ENCODE measurements at regions not wholly inside any gene's neighbourhood (a gene's known extent, or its start where the extent isn't known, plus 50 kb on each side); places are given as distances from the start of the nearest gene placed in this dataset.

DNA sequence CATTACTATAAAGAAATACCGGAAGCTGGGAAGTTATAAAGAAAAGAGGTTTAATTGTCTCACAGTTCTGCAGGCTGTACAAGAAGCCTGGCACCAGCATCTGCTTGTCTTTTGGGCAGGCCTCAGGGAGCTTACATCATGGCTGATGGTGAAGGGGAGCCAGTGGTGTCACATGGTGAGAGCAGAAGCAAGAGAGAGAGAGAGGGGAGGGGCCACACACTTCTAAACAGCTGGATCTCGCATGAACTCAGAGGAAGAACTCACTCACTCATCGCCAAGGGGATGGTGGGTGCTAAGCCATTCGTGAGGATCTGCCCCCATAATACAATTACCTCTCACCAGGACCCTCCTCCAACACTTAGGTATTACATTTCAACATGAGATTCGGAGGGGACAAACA lies 51.8 kb upstream of the ANKRD34C start:
- ATAC-seq (no peak), DNase-seq (ENCODE audit: missing footprints) (no peak)
- intact Hi-C loops (cut with DNase I) = no loop called here

DNA sequence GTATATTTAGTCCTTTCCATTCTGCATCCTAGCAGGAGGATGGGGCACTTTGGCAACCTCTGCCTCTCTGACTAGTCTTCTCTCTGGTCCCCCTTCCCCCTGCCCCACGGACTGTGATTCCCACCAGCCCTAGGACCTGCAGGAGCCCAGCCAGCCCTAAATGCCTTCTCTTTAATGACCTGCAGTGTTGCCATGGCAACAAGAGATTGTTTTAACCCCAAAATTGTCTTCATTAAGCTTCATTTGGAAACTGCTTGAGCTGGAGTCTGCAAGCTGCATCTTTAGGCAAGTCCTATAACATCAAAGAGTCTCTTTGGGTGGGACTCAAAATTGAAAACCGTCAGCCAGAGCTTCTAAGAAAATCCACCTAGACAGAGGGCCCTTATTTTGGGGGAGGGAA lies 59.7 kb upstream of the ANKRD34C start:
- intact Hi-C loops (cut with DNase I) = no loop called here
- no peak for ATAC-seq

GRCh38 chr15:79221696-79222095 lies 60.8 kb upstream of the ANKRD34C start:
- ATAC-seq = no peak
- intact Hi-C loops (cut with DNase I) = no loop called here
- DNase-seq (ENCODE audit: missing footprints) = no peak

More for the DNA sequence above, 59.7 kb upstream of the ANKRD34C start:
- no peak for DNase-seq (ENCODE audit: missing footprints)

GRCh38 chr15:79219393-79220056 lies 63.0 kb upstream of the ANKRD34C start:
- no peak for DNase-seq (ENCODE audit: missing footprints)
- peak; percentile 23 for ATAC-seq
- intact Hi-C loops (cut with DNase I) = no loop called here

DNA sequence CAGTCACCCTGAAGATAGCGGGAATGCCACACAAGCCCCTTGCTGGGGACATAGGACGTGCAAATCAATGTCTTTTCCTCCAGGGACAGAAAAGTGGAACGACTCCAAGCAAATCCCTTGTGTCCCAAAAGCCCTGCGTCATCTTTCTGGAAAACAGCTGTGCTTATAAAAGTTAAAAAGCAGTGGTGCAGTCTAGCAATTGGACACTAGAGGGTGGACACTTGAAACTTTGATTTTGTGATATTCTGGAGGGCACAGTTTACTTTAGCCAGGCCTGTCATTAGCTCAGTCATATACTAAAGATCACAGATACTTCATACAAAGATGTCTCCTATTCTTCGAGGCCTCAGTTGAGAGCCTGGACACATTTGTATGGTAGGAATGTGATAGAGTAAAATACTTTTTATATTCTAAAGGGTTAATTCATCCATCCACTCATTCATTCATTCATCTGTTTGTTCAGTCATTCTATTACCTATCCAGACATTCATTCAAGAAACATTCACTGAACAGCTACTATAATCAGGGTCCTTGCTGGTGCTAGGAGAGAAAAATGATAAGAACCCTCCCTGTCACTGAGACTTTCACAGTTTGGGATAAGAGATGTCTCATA lies 63.8 kb upstream of the ANKRD34C start:
- DNase-seq (ENCODE audit: missing footprints) (no peak), ATAC-seq (no peak)
- intact Hi-C loops (cut with DNase I) = no loop called here

GRCh38 chr15:79213650-79214049 lies 68.9 kb upstream of the ANKRD34C start:
- intact Hi-C loops (cut with DNase I) = no loop called here
- no peak for DNase-seq (ENCODE audit: missing footprints)
- ATAC-seq = no peak

GRCh38 chr15:79212589-79213157 lies 69.8 kb upstream of the ANKRD34C start:
- intact Hi-C loops (cut with DNase I) = no loop called here
- no peak for ATAC-seq
- DNase-seq (ENCODE audit: missing footprints) = no peak

DNA sequence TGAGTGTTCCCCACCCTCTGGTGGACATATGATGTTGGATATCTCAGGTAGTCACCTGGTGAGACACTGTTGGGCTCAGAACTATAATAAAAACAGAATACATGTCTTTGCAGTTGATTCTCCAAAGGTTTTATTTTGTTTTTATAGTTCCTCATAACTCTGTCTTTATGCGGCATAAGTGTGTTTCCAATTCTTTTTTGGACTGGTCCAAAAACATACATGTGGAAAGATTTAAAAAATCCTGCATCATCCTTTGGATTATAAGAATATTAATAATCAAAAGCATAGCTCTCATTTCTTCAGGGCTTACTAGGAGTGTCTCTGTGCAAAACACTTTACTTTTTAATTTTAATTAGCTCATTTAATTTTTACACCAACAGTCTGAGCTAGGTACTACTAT lies 71.0 kb upstream of the ANKRD34C start:
- ATAC-seq = no peak
- DNase-seq (ENCODE audit: missing footprints) = no peak
- intact Hi-C loops (cut with DNase I) = no loop called here

DNA sequence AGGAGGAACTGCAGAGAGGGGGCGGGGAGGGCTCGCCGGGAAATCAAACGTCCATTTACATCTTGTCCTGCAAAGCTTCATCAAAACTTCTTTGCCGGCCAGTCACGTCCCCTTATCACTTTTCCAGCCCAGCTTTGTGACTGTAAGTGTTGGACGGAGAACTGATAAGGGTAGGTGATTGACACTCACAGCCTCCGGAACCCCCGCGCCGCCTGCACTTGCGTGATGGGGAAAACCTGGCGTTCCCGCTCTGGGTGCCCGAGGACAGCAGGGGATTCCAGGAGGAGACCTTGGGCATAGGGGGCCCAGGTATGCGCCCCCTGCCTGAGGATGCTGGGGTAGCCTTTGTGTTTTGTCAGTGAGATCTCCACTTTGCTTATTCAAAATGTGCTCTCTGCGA lies 72.8 kb upstream of the ANKRD34C start:
- DNase-seq (ENCODE audit: missing footprints) = no peak
- ATAC-seq = no peak
- intact Hi-C loops (cut with DNase I) = no loop called here

GRCh38 chr15:79209116-79209515 lies 73.4 kb upstream of the ANKRD34C start:
- intact Hi-C loops (cut with DNase I) = no loop called here
- ATAC-seq = no peak
- no peak for DNase-seq (ENCODE audit: missing footprints)

GRCh38 chr15:79208179-79208578 lies 74.3 kb upstream of the ANKRD34C start:
- intact Hi-C loops (cut with DNase I) = no loop called here
- ATAC-seq = no peak
- DNase-seq (ENCODE audit: missing footprints) = no peak

- intact Hi-C loops (cut with DNase I) = no loop called here
- DNase-seq (ENCODE audit: missing footprints) = no peak
- ATAC-seq = no peak
These were observed 75.6 kb upstream of the ANKRD34C start for GRCh38 chr15:79206940-79207339.

DNA sequence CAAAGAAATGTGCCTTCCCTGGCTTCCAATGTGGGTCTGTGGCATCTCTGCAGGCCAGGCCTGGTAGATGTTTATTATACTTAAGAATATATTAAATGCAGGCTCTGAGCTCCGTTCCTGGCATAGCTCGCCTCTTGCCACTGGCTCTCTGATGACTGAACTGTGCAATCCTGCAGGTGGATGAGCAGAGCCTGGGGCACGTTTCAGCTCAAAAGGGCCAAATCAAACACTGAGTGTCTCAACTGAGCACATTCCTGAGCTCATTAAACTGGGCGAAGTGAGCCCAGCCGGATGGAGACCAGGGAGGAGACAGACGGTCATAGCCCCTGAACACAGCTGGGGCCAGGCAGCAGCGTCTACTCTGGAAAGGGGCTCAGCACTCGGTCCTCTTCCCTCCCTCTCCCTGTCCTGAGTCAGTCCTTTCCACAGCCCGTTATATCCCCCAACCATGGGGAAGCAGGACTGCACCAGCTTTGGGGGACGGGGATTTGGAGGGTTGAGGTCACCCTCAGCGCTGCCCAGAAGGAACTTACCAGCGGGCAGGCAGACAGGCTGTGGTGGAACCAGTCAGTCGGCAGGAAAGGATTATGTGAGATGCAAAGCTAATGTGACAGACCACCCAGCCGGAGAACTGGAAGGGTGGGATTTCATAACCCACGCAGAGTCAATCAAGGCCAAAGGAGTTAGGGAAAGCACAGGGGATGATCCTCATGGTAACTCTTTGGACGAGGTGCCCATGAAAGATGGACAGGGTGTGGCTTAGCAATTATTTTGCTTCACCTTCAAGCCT lies 77.4 kb upstream of the ANKRD34C start:
- intact Hi-C loops (cut with DNase I) = no loop called here
- DNase-seq (ENCODE audit: missing footprints) = no peak
- ATAC-seq = no peak

DNA sequence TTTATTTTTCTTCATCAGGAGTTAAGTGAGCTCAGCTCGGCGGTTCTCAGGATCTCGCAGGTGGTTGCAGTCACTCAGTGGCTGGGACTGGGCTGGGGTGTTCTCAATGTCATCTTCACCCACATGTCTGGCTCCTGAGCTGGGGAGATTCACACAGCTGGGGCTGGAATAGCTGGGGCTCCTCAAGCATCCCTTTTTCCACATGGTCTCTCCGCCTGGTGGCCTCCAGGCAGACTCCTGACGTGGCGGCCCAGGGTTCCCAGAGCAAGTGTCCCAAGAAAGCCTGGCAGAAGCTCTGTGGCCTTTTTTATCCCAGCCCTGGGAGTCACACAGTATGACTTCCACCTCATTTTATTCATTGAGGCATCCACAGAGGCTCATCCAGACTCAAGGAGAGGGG lies 84.1 kb upstream of the ANKRD34C start:
- ATAC-seq (no peak), DNase-seq (ENCODE audit: missing footprints) (no peak)
- intact Hi-C loops (cut with DNase I) = no loop called here

- DNase-seq (ENCODE audit: missing footprints) (no peak), ATAC-seq (no peak)
- intact Hi-C loops (cut with DNase I) = no loop called here
These were observed 85.2 kb upstream of the ANKRD34C start for GRCh38 chr15:79197285-79197684.

DNA sequence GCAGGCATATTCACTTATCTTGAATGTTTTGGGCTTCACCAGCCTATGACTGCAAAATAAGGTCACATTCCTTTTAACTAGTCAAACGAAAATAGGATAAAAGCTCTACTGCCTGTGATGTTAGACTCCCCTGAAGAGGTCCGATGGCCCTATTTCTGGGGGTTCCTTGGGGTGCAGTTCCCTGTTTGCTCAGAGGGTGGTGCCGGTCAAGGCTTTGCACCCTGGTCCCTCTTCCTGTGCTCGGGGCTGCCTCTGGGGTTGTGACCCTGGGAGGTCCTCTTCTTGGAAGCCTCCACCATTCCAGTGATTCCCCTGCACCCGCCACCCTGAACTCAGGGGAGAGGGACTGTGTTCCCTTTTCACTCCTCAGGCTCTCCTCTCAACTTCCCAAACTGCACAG lies 86.7 kb upstream of the ANKRD34C start:
- DNase-seq (ENCODE audit: missing footprints) (no peak), ATAC-seq (no peak)
- intact Hi-C loops (cut with DNase I) = no loop called here

DNA sequence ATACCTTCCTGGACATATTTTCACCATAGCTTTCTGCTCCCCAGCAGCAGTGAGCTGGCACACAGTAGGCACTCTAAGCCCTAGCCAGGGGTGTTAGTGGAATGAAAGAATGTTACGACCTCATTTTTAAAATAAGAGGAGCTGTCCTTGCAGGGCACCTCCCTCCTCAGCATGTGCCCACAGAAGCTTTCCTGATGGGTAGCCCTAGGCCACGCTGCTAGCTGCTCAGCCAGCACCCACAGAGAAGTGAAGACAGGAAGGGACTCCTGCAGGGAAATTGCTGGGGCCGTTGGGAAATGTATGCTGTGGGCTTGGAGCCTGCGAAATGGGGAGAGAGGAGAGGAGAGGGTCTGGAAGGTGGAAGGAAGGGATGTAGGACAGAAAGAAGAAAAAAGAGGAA lies 87.3 kb upstream of the ANKRD34C start:
- DNase-seq (ENCODE audit: missing footprints) (no peak), ATAC-seq (no peak)
- intact Hi-C loops (cut with DNase I) = no loop called here

DNA sequence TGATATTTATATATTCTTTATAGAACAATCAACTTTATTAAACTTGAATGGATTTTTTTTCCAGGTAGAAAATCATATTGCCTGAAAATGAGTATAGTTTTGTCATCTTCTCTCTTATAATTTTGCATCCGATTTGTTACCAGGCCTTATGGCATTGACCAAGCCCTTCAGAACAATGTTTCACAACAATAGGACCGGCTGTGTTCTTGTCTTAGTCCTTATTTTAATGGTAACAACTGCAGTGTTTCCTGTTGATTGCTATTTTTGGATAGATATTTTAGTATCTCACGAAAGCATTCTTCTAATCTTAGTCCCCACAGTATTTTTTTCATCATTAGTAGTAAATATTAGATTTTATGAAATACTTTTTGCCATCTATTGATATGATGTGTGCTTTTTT lies 88.1 kb upstream of the ANKRD34C start:
- no peak for ATAC-seq
- no peak for DNase-seq (ENCODE audit: missing footprints)

GRCh38 chr15:79193549-79193948 lies 89.0 kb upstream of the ANKRD34C start:
- ATAC-seq = no peak
- intact Hi-C loops (cut with DNase I) = no loop called here

More for the DNA sequence above, 88.1 kb upstream of the ANKRD34C start:
- intact Hi-C loops (cut with DNase I) = no loop called here

DNA sequence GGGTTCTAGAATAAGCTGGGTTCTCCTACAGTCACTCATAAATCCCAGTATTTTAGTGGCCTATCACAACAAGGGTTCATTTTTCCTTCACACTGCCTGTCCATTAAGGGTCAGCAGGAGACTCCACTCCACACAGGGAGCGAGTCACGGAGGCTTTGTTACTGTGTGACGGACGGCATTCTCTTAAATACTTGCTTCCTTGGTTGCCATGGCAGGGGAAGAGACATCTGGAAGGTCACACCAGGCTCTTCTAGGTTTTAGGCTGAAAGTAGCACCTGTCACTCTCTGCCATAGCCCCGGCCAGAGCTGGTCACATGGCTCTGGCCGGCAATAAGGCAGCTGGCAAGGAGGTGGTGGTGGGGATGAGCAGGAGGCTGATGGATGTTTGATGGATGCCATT lies 89.4 kb upstream of the ANKRD34C start:
- ATAC-seq = no peak
- no peak for DNase-seq (ENCODE audit: missing footprints)
- intact Hi-C loops (cut with DNase I) = no loop called here

More at GRCh38 chr15:79193549-79193948, 89.0 kb upstream of the ANKRD34C start:
- no peak for DNase-seq (ENCODE audit: missing footprints)

Measured in Right ventricle myocardium inferior (tissue), 1 donor.